GM19240 (cell line): ENCODE measurements at regions not wholly inside any gene's neighbourhood (a gene's known extent, or its start where the extent isn't known, plus 50 kb on each side); places are given as distances from the start of the nearest gene placed in this dataset.

Experiments
- DNase-seq: peaks from one replicate; pipeline ENCODE4 v3.0.0; 2011; ENCODE audit warnings: low spot score; ENCODE audit not compliant: insufficient read length

DNA sequence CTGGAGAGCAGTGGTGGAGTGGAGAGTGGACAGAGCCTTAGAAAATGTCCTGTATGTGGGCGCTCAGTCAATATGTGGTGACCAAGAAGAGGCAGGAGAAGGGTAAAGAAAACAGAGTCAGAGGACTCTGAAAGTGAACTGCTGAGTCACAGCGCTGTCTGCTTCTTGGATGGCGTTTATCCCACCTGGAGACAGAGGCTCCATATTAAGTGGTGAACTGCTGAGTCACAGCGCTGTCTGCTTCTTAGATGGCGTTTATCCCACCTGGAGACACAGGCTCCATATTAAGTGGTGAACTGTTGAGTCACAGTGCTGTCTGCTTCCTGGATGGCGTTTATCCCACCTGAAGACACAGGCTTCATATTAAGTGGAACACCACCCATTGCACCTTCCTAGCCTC is 119.3 kb upstream of the RALGAPA2 start:
- no peak for DNase-seq

DNA sequence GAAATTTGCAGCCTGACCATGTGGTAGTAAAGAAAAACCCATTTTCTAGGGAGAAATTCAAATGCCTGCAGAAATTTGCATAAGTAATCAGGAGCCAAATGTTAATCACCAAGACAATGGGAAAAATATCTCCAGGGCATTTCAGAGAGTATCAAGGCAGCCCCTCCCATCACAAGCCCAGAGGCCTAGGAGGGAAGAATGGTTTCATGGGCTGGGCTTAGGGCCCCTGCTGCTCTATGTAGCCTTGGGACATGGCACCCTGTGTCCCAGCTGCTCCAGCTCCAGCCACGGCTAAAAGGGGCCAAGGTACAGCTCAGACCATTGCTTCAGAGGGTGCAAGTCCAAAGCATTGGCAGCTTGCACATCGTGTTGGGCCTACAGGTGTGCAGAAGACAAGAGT is 117.2 kb upstream of the RALGAPA2 start:
- DNase-seq, result no peak

DNA sequence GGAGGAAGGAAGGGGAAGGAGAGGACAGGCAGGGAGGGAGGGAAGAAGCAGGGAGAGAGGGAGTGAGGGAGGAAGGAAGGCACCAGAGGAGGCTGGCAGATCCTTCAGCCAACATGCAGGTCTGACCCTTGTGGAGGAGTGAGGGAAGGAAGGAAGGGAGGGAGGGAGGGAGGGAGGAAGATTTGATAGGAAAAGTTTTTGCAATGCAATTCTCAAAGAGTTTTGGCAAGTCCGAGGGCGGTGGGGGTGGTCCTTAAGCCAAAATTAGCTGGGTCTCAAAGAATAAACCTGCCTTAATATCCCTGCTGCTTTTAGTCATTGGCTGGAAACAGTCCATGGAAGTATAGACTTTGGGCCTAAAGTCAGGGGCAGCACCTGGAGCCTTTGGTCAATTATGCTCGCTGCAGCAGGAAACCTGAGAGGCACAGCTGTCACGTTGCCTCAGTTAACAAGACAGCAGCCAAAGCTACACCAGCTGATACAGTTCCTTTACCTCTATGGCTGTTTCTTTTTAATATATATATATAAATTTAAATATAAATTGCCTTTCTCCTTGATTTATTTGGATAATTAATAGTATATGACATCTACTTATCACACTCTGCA is 115.7 kb upstream of the RALGAPA2 start:
- no peak for DNase-seq

DNA sequence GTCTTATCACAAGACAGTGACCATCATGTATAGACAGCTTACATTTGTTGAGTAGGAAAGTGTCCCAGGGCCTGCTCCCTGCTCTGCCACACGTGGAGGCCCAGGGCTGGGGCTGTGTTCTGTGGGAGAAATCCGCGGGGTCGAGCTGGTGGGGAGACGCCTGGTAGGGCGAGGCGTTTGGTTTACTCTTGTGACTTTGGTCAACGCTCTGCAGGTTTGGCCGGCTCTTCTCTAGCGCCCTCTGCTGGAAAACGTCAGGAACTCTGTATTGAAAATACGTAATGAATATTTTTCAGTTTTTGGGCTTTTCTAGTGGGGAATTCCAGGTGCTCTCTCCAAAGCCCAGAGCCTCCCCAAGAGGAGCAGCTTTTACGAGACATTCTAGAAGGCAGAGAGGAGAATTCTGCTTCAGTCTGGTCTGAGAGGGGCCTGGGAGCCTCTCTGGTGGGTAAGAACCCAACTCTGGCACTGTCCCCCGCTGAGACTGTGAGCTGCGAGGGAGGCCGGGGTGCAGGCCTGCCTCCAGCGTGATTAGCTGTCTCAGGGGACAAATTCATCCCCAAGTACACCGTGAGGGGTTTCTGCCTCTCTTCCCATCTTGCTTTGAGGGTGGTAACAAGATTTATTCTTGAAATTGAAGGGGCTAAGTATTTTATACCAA is 112.6 kb upstream of the RALGAPA2 start:
- DNase-seq, result peak; percentile 55

DNA sequence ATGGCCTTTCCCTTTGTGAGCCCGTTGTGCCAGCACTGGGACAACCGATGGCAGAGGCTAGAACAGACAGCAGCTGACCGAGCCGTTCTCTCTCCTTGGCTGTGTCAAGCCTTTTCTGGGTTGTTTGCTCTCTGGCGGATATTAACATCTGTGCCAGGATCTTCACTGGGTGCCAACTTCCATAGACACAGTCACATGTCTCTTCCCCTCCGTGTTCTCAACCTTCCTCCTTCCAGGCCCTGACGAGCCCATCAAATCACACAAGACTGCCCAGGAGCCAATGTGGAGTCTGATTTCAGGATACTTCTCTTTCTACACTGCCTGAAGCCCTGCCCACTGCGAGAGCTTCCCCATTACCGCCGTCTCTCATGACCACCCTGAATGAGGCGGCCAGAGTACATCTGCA is 111.0 kb upstream of the RALGAPA2 start:
- DNase-seq, result no peak

DNA sequence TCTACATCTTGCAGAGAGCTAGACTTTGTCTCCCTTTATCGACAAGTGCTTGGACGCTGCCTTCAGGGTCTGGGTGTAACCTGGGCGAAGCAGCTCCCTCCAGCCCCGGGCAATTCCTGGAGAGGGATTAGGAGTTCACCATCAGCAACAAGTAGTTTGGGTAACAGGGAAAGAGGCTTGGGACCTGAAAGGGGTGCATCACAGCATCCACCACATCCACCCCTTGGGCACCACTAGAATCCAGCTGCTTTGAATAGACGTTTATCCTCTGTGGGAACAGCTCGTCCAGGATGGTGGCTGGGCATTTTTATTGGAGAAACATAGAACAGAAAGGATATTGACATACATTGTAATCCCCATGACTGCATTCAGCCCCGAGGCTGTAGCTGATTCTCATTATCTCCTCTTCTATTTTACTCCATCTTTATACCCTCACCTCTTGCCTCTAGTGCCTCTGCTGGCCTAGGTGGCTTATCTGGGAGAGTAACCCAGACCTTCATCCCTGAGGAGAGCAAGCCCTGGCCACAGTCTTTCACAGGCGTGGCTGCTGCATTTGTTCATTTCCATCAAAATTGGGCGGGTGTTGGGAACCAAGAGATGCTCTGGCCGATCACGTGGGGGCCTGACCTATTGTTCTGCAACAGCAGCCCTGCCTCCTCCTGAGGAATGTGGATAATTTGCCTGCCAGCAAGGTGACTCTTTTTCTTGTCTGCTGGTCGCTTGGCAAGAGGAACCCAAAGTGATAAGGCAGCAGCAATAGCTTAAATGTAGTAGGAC is 109.2 kb upstream of the RALGAPA2 start:
- no peak for DNase-seq

DNA sequence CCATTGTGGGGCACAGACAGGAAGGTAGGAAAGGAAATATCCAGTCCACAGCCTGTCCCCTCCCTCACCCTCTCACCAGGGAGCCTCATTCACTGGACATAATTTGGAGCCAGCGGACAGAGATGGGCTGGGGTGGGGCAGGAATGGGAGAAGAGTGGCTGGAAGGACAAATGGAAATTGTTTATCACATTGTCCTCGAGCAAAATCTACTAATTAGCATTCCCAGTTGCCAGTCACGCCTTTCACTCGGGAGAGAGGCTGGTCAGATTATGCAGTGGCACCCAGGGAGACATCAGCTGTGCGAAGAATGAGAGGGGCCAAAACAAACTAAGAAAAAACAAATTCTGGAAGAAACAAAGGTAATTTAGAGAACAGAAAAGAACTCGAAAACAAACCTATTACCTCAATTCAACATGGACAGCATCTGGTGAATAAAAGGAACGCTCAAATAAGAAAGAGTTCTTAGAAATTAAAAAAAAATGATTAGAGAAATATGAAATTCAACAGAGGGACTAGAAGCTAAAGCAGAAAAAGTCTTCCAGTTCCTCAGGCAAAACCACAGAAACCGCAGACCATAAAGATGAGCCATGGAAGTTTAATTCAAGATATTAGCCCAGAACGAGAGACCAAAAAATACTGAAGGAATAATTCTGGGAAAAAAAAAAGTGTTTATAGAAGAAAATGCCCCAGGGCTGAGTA is 108.5 kb upstream of the RALGAPA2 start:
- DNase-seq, result no peak

DNA sequence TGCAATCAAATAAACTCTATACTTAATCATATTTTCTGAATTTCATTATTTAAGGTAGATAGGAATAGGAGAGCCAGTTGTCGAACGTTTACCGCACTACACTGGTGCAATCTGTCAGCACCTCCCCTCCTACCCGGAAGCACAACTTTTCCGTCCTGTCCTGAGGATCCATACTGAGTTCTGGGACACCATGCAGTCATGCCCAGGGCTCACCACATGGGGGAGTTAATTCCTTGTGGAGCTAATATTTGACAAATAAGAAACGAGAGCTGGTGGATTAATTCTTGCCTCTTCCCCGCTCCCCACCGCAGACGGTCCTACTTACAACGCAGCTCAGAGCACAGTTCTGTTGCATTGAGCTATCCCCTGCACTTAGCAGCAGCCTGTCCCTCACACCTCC is 107.7 kb upstream of the RALGAPA2 start:
- DNase-seq, result no peak

DNA sequence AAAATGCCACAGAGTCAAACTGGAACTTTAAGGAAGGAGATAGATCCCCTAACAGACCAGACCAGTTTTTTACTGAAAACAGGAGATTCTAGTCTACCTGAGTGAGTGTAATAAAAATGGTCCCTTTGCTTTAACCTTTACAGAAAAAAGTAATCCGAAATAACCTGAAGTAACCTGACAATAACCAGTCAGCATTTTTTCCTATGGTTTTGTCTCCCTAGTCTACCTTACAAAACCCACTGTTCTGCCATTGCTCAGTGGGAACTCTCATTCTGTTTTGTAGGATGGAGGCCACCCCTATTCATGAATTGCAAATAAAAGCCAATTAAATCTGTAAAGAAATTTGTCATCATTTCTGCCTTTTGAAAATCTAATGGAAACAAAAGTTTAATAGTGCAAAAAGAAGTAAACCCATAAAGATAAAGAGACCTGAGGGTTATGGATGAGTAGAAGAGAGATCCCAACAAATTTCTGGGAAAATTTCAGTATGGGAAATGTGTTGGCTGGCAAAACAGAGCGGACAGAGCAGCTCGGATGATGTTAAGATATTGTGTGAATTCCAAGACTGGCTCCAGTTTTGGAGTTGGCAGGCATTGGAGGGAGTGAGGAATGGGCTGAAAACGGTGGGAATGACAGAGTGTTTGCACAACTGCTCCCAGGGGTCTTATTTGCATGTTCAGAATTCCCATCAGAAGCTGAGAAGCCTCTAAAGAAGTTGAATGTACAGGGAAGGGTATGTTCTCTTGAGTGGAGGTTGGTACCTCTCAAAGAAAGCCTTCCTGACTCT is 104.7 kb upstream of the RALGAPA2 start:
- no peak for DNase-seq

DNA sequence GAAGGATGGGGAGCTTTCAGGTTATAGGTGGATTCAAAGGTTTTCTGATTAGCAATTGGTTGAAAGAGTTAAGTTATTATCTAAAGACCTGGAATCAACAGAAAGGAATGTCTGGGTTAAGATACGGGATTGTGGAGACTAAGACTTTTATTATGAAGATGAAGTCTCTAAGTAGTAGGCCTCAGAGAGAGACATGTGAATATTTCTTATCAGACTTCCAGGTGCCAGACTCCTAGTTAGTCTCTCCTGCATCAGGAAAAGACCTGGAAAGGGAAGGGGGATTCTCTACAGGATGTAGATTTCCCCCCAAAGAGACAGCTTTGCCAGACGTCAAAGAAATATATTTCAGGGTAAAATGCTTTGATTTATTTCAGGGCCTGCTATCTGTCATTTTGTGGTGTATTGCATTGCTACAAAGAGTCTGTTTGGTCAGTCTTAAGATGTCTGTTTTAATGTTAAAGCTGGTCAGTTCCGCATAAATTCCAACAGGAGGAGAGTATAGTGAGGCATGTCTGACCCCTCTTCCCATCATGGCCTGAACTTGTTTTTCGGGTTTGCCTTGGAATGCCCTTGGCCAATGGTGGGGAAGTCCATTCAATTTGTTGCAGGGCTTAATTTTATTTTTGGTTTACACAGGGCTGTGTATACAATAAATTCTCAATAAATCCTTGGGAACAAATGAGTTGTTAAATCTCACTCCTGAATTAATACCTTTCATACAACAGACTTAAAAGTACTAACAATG is 103.4 kb upstream of the RALGAPA2 start:
- DNase-seq, result no peak

DNA sequence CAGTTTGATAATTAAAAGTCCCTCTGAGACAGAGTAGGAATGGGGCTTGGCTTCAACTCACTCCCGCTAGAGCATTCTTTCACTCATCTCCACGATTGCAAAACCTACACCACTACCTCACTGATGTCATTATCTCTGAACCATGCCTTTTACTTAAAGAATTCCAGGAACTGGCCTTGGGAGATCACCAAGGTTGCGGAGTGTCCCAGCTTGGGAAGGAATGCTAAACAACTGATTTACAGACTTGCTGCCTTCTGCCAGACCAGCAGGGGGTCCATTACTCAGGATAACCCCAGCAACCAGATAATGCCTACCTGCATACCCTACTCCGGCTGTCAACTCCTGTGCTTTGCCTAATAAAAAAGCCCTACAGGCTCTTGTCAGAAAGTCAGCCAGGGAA is 102.2 kb upstream of the RALGAPA2 start:
- DNase-seq, result no peak

DNA sequence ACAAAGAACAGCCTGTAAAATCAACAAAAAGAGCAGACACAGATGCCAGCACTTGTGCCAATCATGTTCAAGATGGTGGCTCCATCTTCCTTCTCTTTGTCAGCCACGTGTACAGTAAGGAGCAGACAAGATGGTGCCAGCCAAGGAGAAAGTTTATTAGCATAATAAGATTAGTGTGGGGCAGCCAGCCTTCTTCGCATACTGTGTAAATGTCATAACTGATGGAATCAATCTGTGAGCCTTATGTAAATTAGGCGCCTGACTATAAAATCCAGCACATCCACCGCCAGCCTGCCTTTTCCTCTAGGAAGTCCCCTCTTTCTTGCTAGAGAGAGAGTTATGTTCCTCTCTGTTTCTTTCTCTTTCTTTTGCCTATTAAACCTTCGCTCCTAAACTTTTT is 99.7 kb upstream of the RALGAPA2 start:
- DNase-seq, result no peak

DNA sequence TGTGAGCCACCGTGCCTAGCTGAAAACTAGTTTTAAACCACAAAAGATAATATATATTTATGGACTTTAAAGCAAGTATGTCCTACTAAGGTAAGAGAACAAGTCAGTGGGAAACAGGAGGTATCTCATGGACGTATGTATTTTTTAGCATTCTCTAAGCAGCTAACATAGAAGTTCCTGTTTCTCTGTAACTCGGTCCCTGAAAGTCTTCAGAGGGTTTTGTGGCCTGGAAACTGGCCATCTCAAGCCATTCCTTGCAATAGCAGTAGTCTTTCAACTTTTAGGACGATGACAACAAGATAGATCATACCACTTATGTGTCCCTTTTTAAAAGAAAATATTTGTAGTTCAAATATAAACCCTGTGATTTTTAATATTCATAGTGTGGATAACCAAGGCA is 95.6 kb upstream of the RALGAPA2 start:
- DNase-seq, result no peak

DNA sequence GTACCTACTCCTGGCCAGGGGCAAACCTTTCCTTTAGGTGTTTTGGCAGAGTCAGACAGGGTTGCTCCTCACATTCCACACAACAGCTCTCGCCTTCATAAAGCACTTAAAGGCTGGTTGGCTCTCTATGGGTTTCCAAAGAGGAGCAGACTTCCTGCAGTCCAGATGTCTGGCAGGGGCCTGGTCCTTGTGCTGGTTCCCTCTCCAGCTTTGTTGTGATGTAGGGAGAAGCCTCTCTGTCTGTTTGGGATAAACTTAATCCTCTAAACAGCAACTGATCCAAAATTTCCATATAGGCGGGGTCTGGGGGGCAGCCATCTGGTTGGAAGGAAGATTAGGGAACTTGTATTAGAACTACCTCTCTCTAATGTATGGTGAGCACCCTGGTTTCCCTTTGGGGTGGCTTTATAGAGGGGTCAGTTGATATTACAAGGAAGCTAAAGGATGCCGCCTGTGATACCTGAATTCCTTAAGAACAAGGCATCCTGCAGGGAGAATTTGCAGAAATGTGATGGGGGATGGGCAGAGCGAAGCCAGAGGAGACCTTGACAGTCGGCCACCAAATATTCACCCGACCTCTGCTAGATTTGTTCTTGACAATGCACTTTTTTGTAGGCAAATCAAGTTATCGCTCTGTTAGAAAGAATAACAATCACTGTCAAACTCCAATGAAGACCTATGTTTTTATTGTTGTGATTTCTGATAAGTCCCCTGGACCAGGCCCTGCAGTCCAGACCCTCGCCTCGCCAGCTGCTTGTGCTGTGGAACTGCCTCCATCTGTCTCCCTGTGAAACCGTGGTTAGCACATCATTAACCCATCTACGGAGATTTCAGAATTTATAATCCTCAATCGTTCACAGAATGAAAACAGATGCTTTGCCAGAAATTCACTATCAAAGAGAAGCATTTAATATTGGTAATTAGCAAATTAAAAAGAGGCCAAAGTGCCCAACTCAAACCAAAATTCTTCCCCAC is 94.0 kb upstream of the RALGAPA2 start:
- DNase-seq, result no peak

DNA sequence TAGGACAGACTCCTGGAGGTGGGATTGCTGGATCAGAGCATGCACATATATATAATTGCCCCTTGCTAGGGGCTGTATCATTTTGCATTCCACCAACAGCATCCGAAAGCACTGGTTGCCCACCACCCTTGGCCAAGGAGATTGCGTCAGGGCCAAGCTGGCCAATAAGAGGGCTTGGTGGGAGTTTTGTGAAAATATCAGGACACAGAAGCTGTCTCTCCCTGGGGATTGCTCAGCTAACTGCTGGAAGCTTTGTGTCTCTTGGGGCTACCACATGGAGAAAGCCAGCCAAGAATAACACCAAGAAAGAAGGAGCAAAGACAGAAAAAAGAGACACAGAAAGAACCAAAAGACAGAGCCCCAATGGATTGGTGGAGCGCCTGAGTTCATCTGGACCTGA is 90.6 kb upstream of the RALGAPA2 start:
- no peak for DNase-seq

DNA sequence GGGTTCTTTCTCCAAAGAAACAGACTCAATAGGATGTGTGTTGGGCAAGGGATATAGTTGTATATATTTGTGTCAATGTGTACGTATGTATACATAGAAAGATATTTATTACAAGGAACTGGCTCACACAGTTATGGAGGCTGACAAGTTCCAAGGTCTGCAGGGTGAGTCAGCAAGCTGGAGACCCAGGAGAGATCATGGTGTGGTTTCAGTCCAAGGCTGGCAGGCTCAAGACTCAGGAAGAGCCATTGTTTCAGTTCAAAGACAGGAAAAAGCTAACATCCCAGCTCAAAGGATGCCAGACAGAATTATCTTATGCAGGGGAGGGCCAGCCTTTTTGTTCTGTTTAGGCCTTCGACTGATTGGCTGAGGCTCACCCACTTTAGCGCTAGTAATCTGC is 89.9 kb upstream of the RALGAPA2 start:
- no peak for DNase-seq

DNA sequence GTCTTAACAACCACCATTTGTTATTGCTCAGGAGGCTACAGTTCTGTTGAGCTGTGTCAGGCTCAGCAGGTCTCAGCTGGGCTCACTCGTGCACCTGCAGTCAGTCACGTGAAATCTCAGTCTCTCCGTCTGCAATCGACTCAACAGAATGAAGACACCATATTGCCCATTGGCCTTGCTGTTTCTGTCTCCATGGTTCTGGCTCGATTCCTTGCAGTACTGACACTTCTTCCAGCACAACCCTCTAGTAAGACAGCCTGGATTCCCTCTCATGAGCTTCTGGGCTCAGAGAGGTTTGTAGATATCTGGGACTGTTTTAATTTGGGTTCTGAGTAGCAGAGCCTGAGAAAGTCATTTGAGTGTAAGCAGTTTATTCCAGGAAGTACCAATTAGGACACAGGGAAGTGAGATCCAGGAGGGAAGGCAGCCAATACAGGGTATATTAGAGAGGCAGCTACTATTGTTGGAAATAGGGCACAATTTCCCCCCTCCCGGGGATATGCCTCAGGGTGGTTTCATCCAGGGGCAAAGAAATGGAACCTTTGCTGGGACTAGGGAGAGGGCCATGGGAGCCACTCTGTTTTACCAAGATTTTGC is 87.4 kb upstream of the RALGAPA2 start:
- DNase-seq, result no peak

DNA sequence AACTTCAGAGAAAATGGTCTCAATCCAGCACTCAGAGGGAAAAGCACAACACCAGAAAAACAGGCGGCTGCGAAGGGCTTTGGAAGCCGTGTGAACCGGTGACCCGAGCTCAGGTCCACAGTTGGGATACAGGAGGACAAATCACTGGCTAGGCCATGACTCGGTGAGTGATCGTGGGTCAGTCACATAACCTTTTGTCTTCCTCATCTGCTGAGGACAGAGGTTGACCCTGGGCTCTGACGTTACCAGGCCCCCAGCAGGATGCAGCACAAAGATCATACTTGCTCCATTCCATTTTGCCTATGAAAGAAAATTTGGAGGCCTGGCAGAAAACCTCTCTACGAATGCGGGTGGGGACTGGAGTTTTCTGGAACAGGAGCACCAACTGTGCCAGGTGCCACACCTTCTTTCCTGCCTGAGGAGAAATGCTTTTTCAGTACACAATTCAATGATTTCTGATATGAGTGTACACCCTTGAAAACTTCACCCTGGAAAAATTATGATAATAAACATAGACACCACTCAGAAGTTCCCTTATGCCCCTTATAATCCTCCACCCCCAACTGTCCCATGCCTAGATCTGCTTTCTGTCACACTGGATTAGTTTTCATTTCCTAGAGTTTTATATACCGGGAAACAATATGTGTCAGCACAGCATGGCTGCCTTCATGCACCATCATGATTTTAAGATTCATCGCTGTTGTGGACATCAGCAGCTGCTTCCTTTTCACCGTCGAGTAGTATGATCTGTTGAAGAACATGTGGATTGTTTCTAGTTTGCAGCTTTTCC is 85.3 kb upstream of the RALGAPA2 start:
- DNase-seq, result no peak
